GM13977 (cell line): ENCODE measurements at regions not wholly inside any gene's neighbourhood (a gene's known extent, or its start where the extent isn't known, plus 50 kb on each side); places are given as distances from the start of the nearest gene placed in this dataset.

ENCODE experiments used
- DNase-seq: peaks from one replicate; pipeline ENCODE4 v3.0.0; 2012; ENCODE audit warnings: low spot score
- CTCF ChIP-seq: IDR thresholded peaks from 2 replicates; pipeline ENCODE4 v1.5.1; 2012; ENCODE audit warnings: mild to moderate bottlenecking, control low read depth; ENCODE audit not compliant: insufficient read depth; ENCODE audit errors: extremely low read depth, missing control alignments
- in situ Hi-C: fragments of 300-500 bp; cut with MboI; formaldehyde crosslinking; loops from one replicate; pipeline ENCODE4 v1.12.0; 2022; ENCODE audit warnings: low sequenced_read_pairs, low pct_unique_long_range_greater_than_20kb, mixed read lengths, inconsistent platforms; ENCODE audit not compliant: unreplicated experiment

- TF ChIP-seq CTCF: no peak
- DNase-seq: no peak
- in situ Hi-C loops: no loop called here
These were observed 71.8 kb upstream of the PRKG1 start for GRCh38 chr10:51002469-51002868.

- no peak for DNase-seq
- in situ Hi-C loops: no loop called here
- no peak for TF ChIP-seq CTCF
These were observed 69.5 kb upstream of the PRKG1 start for GRCh38 chr10:51004776-51005175.

GRCh38 chr10:51005551-51005950 lies 68.7 kb upstream of the PRKG1 start:
- DNase-seq: no peak
- TF ChIP-seq CTCF: no peak
- in situ Hi-C loops: no loop called here

- DNase-seq: no peak
- in situ Hi-C loops: no loop called here
- no peak for TF ChIP-seq CTCF
These were observed 67.6 kb upstream of the PRKG1 start for GRCh38 chr10:51006686-51007085.

GRCh38 chr10:51007781-51008180 lies 66.5 kb upstream of the PRKG1 start:
- in situ Hi-C loops: no loop called here
- no peak for DNase-seq
- TF ChIP-seq CTCF: no peak

- TF ChIP-seq CTCF: no peak
- DNase-seq: no peak
- in situ Hi-C loops: no loop called here
These were observed 65.9 kb upstream of the PRKG1 start for GRCh38 chr10:51008346-51008745.

GRCh38 chr10:51010977-51011376 lies 63.3 kb upstream of the PRKG1 start:
- TF ChIP-seq CTCF: peak; percentile 68
- in situ Hi-C loops: no loop called here
- peak; percentile 31 for DNase-seq
